ENCODE measurements at regions not wholly inside any gene's neighbourhood (a gene's known extent, or its start where the extent isn't known, plus 50 kb on each side); places are given as distances from the start of the nearest gene placed in this dataset.

GRCh38 chr11:123260511-123261211 is 65.6 kb upstream of the CLMP start:
- DNase-seq (ENCODE audit: low read depth): no peak
- H3K4me3 ChIP-seq (ENCODE audit: low read depth, low read length): no peak overlapping the region
- no peak for TF ChIP-seq CTCF (conservative IDR thresholded peaks at IDR 0.05; ENCODE audit: low read depth, low read length)

- no peak for DNase-seq (ENCODE audit: low read depth)
- TF ChIP-seq CTCF (conservative IDR thresholded peaks at IDR 0.05; ENCODE audit: low read depth, low read length): no peak
- no peak overlapping the region for H3K4me3 ChIP-seq (ENCODE audit: low read depth, low read length)
These were observed 63.8 kb upstream of the CLMP start for GRCh38 chr11:123258877-123259276.

GRCh38 chr11:123257370-123257769 is 62.3 kb upstream of the CLMP start:
- no peak overlapping the region for H3K4me3 ChIP-seq (ENCODE audit: low read depth, low read length)

GRCh38 chr11:123255909-123256308 is 60.9 kb upstream of the CLMP start:
- no peak overlapping the region for H3K4me3 ChIP-seq (ENCODE audit: low read depth, low read length)
- no peak for DNase-seq (ENCODE audit: low read depth)
- TF ChIP-seq CTCF (conservative IDR thresholded peaks at IDR 0.05; ENCODE audit: low read depth, low read length): no peak

More at GRCh38 chr11:123257370-123257769, 62.3 kb upstream of the CLMP start:
- DNase-seq (ENCODE audit: low read depth): no peak
- no peak for TF ChIP-seq CTCF (conservative IDR thresholded peaks at IDR 0.05; ENCODE audit: low read depth, low read length)

- TF ChIP-seq CTCF (conservative IDR thresholded peaks at IDR 0.05; ENCODE audit: low read depth, low read length): no peak
These were observed 59.3 kb upstream of the CLMP start for GRCh38 chr11:123254357-123254756.

GRCh38 chr11:123253911-123254310 is 58.9 kb upstream of the CLMP start:
- DNase-seq (ENCODE audit: low read depth): no peak
- no peak overlapping the region for H3K4me3 ChIP-seq (ENCODE audit: low read depth, low read length)
- TF ChIP-seq CTCF (conservative IDR thresholded peaks at IDR 0.05; ENCODE audit: low read depth, low read length): no peak

More at GRCh38 chr11:123254357-123254756, 59.3 kb upstream of the CLMP start:
- no peak for DNase-seq (ENCODE audit: low read depth)
- no peak overlapping the region for H3K4me3 ChIP-seq (ENCODE audit: low read depth, low read length)

GRCh38 chr11:123253223-123253622 is 58.2 kb upstream of the CLMP start:
- no peak overlapping the region for H3K4me3 ChIP-seq (ENCODE audit: low read depth, low read length)
- DNase-seq (ENCODE audit: low read depth): no peak
- TF ChIP-seq CTCF (conservative IDR thresholded peaks at IDR 0.05; ENCODE audit: low read depth, low read length): no peak

All from epithelial cell of proximal tubule (primary cell).